Glutamatergic neuron (in vitro differentiated cells): ENCODE measurements at regions not wholly inside any gene's neighbourhood (a gene's known extent, or its start where the extent isn't known, plus 50 kb on each side); places are given as distances from the start of the nearest gene placed in this dataset.

Source experiments
- DNase-seq: peaks from one replicate; pipeline ENCODE4 v3.0.0; 2022
- H3K27ac Mint-ChIP-seq: one replicate; pipeline ENCODE4 v1.8.0; 2020; ENCODE audit warnings: mild to moderate bottlenecking, mixed read lengths, inconsistent platforms; ENCODE audit not compliant: unreplicated experiment
- H3K27me3 Mint-ChIP-seq: one replicate; pipeline ENCODE4 v1.8.0; 2020; ENCODE audit warnings: mild to moderate bottlenecking, moderate library complexity, mixed read lengths, inconsistent platforms; ENCODE audit not compliant: unreplicated experiment
- H3K36me3 Mint-ChIP-seq: one replicate; pipeline ENCODE4 v1.8.0; 2020; ENCODE audit warnings: mild to moderate bottlenecking, mixed read lengths, inconsistent platforms; ENCODE audit not compliant: unreplicated experiment
- H3K4me1 Mint-ChIP-seq: one replicate; pipeline ENCODE4 v1.8.0; 2020; ENCODE audit warnings: mild to moderate bottlenecking, low read depth, mixed read lengths, inconsistent platforms; ENCODE audit not compliant: unreplicated experiment
- H3K4me3 Mint-ChIP-seq: one replicate; pipeline ENCODE4 v1.8.0; 2020; ENCODE audit warnings: mild to moderate bottlenecking, mixed read lengths, inconsistent platforms; ENCODE audit not compliant: unreplicated experiment
- H3K9me3 Mint-ChIP-seq: one replicate; pipeline ENCODE4 v1.8.0; 2020; ENCODE audit warnings: mild to moderate bottlenecking, moderate library complexity, mixed read lengths, inconsistent platforms; ENCODE audit not compliant: unreplicated experiment
- TF ChIP-seq, protein P1 (sequence below): fragments of 200-600 bp; sonication (generic); IDR thresholded peaks from one replicate; pipeline ENCODE4 v1.5.0; 2021; ENCODE audit not compliant: partially characterized antibody, unreplicated experiment

DNA sequence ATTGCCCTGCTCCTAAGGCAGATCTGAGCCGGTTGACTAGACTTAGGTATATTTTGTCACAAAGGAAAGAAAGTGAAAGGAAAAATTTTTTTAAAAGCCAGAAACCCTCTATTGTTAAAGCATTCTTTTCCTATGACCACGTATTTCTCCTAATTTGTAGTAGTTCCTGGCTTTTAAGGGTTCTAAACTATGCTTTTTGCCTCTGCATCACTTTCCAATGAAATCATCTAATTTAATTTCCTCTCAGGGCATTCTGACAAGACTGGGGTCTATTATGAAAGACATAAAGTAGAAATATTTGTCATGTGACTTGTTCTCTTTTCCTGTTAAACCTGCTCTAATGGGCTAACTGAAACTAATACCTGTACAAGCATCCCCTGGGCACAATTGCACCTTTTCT, 233.0 kb upstream of the PRR20A start:
- Mint-ChIP-seq H3K27me3 (no peaks in the 10 kb centered on the region), H3K4me1 (no peaks in the 10 kb centered on the region), H3K4me3 (no peak overlapping the region), H3K9me3 (peaks cover 1% of the 10 kb centered on the region), H3K36me3 (no peaks in the 10 kb centered on the region), H3K27ac (no peak overlapping the region)
- DNase-seq = no peak
- TF ChIP-seq, protein P1, sequence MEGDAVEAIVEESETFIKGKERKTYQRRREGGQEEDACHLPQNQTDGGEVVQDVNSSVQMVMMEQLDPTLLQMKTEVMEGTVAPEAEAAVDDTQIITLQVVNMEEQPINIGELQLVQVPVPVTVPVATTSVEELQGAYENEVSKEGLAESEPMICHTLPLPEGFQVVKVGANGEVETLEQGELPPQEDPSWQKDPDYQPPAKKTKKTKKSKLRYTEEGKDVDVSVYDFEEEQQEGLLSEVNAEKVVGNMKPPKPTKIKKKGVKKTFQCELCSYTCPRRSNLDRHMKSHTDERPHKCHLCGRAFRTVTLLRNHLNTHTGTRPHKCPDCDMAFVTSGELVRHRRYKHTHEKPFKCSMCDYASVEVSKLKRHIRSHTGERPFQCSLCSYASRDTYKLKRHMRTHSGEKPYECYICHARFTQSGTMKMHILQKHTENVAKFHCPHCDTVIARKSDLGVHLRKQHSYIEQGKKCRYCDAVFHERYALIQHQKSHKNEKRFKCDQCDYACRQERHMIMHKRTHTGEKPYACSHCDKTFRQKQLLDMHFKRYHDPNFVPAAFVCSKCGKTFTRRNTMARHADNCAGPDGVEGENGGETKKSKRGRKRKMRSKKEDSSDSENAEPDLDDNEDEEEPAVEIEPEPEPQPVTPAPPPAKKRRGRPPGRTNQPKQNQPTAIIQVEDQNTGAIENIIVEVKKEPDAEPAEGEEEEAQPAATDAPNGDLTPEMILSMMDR = no peak

DNA sequence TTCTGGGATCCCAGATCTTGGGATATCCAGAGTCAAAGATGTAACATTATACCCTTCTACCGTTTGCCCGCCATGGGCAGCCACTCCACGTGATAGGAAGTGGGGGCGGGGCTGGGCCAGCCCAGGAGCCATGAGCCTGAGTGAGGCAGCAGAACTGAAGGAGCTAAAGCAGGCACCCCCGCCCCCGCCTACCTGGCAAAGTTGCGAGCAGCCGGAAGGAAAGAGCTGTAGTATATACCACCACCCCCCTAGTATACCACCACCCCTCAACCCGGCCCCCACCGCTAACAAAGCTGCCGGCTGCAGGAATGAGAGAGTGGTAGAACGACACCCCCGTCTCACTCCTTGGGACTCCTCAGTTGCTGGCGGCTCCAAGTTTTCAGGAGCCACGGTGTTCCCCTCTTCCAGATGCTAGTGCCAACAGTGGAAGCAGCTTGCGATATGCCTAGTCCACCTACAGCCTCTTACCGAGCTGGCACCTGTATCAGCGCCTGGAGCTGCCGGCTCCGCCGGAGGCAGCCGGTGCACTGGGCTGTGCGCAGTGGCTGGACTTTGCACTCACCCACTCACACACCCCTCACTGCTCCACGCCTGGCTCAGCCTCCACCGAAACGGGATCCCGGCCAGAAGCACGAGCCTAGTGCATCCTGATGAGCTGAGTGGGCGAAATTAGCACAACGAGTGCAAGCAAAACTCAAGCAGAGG, 230.7 kb upstream of the PRR20A start:
- no peak for DNase-seq
- Mint-ChIP-seq H3K36me3 (no peaks in the 10 kb centered on the region), H3K9me3 (peaks cover 1% of the 10 kb centered on the region), H3K27ac (no peak overlapping the region), H3K4me3 (no peak overlapping the region), H3K4me1 (no peaks in the 10 kb centered on the region), H3K27me3 (no peaks in the 10 kb centered on the region)
- TF ChIP-seq, protein P1 = no peak

DNA sequence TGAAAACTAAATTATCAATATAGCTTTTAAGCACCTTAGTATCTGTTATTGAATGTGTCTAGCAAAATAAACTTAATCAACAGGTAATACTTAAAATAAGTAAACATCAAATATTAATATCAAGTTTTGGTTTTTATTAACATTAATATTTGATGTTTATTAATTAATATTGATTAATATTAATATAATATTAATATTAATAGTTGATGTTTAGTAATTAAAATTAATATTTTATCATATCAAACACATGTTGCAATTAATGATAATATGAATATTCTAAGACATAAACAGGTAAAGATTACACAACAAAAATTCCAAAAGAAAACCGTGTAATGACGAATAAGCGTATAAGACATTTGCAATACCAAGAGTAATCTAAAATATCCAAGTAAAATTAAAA, 222.8 kb upstream of the PRR20A start:
- no peak overlapping the region for H3K27ac Mint-ChIP-seq
- H3K9me3 Mint-ChIP-seq = no peaks in the 10 kb centered on the region
- H3K4me1 Mint-ChIP-seq = no peaks in the 10 kb centered on the region
- H3K27me3 Mint-ChIP-seq = no peaks in the 10 kb centered on the region
- H3K4me3 Mint-ChIP-seq = no peak overlapping the region
- TF ChIP-seq, protein P1 = no peak
- DNase-seq = no peak
- H3K36me3 Mint-ChIP-seq = no peaks in the 10 kb centered on the region

DNA sequence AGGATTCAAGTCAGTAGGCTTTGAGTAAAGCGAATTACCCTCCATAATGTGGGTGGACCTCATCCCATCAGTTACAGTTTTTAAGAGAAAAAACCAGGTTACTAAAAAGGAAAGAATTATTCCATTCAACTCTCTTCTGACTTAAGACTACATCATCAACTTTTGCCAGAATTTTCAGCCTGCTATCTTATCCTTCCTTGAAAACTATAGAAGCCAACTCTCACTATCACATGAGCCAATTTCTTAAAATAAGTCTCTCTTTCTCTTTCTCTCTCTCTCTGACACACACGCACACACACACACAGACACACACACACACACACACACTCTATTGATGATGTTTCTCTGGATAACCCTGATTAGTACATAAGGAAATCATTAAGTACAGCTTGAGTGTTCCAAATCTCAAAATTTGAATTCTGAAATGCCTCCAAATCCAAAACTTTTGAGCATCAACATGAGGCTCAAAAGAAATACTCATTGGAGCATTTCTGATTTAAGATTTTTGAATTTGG, 217.0 kb upstream of the PRR20A start:
- Mint-ChIP-seq H3K27ac (no peak overlapping the region), H3K4me3 (no peak overlapping the region), H3K9me3 (no peaks in the 10 kb centered on the region), H3K4me1 (no peaks in the 10 kb centered on the region), H3K27me3 (no peaks in the 10 kb centered on the region), H3K36me3 (no peaks in the 10 kb centered on the region)
- TF ChIP-seq, protein P1 = no peak
- no peak for DNase-seq

DNA sequence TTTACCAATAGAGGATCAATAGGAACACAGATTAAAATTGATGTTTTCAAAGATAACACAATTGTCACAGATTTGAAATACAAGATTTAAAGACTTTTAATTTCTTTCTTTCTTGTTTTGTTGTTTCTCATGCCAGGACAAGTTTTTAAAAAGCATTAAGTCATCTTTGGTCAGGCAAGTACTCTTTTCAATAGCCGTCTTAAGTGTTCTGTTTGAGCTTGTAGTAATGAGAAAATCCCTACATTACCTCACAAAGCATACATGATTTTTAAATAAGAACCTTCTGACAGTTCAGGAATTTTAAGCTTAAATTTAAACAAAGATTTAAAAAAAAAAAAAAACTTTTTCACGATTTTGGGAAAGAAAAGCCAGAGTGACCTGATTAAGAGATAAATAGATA, 216.3 kb upstream of the PRR20A start:
- H3K4me3 Mint-ChIP-seq = no peak overlapping the region
- TF ChIP-seq, protein P1 = no peak
- no peaks in the 10 kb centered on the region for H3K27me3 Mint-ChIP-seq
- H3K27ac Mint-ChIP-seq = no peak overlapping the region
- H3K36me3 Mint-ChIP-seq = no peaks in the 10 kb centered on the region
- H3K9me3 Mint-ChIP-seq = no peaks in the 10 kb centered on the region
- DNase-seq = no peak
- H3K4me1 Mint-ChIP-seq = no peaks in the 10 kb centered on the region
